CD4-positive, alpha-beta T cell treated with Interferon gamma for 1 hour (primary cell): ENCODE measurements at regions not wholly inside any gene's neighbourhood (a gene's known extent, or its start where the extent isn't known, plus 50 kb on each side); places are given as distances from the start of the nearest gene placed in this dataset.
"Not testable (repeated sequence)": the region's sequence is repeated elsewhere in the genome, so short reads cannot be mapped to it uniquely, and the experiment has no call there.

Source experiments
- DNase-seq: peaks from one replicate; pipeline ENCODE4 v3.0.0-alpha.2; 2020

DNA sequence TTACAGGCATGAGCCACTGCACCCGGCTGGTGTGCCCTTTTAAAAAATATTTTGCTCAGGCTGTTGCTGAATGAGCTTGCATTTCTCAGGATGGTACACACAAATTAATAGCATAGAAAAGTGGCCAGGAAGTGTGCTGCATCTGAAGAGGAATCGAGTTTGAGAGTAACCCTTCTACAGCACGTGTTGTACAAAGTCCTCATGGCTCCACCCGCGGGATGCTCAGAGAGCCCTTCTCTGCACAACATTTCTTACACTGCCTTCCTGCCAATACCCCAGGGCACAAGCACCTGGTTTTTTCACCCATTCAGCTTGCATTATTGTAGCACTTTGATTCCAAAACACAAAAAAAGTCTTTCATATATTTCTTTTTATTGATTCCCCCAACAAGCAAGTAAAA is 90.1 kb upstream of the NEDD4L start:
- no peak for DNase-seq

DNA sequence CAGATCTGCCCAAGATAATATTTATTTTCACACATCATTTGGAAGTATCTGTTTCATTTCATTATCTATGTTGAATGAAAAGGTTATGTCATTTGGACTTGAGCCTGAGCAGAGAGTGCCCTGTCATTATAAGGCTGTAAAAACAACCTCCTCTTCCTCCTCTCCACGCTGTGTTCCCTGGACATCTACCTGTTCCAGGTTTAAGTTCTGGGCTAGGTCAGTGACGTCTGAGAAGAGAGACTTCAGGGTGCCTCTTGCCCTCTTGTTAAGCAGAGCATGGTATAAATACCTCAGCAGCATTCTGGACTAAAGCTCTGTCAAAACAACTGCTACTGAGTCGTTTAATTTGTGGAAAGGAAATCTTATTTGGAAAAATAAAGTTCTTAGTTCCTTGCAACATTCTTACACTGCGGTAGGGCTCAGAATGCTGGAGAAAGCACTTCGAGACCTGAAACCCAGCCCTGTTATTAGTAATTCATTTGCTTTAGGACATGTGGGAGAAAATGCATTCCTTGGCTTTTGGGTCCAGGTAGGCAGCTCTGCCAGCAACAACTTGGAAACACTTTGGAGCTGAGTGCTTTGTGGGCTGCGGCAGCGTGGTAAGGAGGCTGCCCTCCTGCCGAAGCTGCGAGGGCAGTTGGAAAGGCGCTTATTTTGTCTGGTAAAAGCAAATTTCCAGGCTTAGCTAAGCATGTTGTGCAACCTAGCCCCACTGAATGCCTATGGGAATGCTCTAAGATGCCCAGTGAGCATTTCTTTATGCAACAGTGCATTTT is 91.8 kb upstream of the NEDD4L start:
- DNase-seq = no peak

DNA sequence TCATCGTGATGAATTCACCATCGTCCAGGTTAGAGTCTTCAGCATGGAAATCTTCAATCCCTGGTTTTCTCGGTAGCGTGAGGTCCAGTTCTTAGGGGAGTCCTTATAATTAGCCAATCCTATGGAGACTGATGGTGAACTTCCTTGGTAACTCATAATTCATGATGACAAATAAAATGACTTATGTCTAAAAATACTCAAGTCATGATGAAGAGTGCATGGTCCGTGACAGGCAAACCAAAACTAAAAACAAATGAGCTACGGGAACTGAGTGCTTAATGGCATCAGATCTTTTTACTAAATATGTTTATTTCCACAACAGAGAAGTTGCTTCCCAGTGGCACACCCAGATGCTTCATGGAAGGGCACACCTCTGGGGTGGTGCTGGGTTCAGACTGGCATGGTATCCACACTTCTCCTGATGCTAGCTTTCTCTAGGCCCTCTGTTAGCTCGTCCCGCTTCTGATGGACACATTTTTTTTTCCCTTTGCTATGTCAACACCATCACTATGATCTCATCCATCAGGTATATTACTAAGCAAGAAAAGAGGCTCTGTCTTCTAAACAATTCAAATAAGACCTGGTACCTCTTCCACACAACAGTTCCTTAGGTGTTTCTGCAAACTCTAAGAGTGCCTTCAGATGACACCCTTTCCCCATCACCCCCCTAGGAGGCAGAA is 92.8 kb upstream of the NEDD4L start:
- DNase-seq = no peak

DNA sequence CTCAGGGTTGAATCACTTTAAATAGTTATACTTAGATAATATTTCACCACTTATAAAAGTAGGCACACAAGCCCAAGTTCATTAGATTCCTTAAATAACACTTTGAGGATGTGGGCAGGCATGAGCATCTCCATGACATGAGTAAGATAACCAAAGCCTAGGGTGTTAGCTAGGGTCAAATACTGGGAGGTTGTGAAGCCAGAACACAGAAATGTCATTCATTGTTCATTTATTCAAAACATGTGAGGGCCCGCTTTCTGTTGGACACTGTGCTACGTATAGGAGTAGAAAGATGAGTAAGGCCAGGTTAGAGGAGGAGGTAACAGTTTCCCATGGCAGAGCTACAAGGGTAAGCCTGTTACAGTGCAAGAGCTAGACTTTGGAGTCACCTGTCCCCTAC is 93.5 kb upstream of the NEDD4L start:
- DNase-seq = no peak

DNA sequence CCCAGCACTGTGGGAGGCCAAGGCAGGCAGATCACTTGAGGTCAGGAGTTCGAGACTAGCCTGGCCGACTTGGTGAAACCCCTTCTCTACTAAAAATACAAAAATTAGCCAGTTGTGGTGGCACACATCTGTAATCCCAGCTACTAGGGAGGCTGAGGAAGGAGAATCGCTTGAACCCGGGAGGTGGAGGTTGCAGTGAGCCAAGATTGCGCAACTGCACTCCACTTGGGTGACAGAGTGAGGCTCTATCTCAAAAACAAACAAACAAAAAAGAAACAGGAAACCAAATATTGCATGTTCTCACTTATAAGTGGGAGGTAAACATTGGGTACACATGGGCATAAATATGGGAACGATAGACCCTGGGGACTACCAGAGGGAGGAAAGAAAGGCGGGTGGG is 94.7 kb upstream of the NEDD4L start:
- not testable (repeated sequence) for DNase-seq

DNA sequence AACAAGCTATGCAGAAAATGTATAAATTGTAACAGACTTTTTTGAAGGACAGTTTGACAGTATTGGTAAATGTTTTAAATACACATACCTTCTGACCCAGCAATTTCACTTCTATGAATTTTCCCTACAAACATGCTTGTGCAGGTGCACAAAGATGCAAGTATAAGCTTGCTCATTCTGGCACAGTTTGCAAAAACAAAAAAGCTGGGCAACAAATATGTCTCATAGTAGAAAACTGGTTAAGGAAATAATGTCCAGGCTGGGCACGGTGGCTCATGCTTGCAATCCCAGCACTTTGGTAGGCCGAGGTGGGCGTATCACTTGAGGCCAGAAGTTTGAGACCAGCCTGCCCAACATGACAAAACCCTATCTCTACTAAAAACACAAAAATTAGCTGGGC is 96.9 kb upstream of the NEDD4L start:
- no peak for DNase-seq

DNA sequence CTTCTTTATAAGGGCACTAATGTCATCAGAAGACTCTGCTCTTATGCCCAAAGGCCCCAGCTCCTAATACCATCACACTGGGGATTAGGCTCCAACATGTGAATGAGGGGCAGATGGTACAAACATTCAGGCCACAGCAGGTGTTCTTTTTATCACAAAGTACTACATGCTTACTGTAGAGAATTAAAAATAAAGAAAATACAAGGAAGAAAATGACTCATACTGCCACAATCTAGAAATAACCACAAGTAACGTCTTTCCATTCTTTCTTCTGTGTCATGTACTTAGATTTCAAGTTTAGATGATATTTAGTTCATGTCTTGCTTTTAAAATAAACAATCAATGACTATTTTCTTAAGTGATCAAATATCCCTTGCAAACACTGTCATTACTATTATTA is 100.3 kb upstream of the NEDD4L start:
- DNase-seq = no peak

DNA sequence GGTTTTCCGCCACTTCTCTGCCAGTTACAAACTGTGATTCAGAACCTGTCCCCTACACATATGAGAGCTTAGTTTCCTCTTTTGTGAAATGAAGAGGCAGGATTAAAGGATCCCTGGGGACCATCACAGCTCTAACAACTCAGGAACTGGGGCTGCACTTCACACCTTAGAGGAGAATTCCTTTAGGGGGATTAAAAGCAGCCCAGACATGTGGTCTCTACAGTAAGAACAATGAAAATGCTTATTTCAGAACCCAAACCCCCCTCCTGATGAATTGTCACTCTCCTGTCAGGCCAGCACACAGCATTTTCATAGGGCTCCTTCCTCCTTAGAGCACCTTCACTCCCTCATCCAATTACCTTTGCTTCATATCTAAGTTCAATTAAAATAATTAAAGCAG is 101.5 kb upstream of the NEDD4L start:
- DNase-seq = no peak

DNA sequence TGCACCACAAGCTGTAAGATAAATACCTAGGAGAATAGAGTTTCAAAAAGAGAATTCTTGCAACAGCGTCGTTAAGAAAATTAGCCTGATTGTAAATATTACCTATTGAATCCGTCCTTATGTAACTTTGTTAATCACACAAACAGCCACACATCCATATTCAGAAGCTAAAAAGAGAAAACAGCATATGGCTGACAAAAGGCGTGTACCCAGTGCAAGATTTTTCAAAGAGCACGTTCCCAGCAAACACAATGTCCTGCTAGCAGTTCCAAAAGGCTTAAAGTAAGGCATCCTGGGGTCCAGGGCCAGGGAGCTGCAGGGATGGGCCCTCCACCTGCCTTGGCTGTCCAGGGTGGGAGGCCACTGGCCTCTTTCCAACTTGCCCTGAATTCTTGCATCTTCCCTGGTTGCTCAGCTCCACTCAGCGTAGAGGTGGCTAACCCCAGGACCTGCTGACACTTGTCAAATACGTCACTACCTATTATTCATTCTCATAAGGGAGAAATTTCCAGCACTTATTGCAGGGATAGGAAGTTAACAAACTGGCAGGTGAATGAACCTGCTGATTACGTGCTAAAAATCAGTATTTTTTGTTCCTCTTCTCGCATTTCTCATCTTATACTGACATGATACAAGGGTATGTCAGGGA is 102.1 kb upstream of the NEDD4L start:
- DNase-seq = no peak

DNA sequence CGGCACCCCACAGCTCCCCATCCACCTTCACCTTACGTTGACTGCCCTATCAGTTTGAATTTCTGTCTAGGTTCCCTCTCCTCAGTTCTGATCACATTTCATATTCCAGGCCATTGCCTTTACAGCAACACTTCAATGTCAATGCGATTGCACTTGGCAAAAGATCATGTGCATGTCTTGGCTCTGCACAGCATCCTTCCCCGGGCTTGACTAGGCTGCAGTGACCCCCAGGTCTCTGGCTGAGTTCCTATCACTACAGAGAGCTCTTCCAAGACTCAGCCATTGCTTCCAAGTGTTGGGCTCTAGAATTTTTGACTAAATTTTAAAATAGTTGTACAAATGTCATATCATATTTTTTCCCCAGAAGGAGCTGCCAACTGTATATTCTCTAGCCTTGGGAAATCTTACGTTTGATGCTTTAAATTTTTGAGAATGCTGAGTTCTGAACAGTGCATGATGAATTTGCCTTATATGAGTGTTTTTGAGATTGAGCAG is 103.8 kb upstream of the NEDD4L start:
- DNase-seq = no peak

DNA sequence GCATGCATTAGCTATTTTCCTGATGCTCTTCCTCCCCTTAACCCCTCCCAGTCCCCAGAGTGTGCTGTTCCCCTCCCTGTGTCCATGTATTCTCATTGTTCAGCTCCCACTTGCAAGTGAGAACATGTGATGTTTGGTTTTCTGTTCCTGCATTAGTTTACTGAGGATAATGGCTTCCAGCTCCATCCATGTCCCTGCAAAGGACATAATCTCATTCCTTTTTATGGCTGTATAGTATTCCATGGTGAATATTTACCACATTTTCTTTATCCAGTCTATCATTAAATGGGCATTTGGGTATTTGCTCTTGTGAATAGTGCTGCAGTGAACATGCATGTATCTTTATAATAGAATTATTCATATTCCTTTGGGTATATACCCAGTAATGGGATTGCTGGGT is 109.7 kb upstream of the NEDD4L start:
- not testable (repeated sequence) for DNase-seq

DNA sequence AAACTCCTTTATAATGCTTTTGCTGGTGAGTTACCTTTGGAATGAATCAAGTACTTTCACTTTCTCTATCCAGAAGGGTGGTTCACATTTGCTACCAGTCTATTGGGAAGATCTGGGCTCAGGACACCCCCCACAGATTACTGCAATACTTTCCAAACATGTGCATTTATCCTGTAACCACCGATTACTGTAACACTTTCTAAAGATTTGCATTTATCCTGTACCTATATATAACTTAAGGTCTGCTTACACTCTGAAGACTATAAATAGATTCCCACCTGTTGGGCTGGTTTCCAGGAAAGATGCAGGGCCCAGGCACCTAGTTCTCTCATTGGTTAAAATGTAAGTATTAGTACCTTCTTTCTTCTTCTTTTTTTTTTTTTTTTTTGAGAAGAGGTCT is 113.0 kb upstream of the NEDD4L start:
- no peak for DNase-seq

DNA sequence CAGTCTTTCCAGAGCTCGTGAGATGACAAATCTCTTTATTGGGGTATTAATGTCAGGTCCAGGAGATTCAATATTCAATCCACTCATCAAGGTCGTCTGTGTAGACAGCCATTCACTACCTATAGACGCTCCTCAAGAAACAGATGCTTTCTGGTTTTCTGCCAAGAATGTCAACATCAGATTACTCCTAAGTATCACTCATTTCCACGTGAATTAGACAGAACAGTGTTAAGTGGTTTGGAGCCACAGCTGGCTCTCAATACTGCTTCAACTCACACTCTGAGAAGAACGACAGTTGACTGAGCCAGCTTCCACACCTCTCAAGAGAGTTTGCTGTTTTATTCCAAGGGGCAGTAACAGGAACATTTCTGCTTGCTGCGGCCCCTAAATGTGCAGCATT is 113.5 kb upstream of the NEDD4L start:
- DNase-seq = no peak

DNA sequence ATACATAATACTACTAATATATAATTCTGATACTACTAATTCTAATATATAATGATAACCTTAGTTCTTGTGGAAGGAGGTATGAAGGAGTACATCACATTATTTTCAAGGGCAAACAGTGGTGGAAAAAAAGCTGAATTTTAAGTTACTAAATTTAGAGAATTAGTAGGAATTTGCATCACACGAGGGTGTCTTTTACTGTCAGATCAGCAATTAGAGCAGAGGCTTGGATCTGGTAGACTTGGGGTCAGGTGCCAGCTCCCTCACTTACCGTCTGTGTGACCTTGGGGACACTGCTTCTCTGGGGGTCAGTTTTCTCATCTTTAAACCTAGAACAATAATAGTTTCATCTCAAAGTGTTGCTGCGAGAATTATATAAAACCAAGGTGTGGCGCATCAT is 114.1 kb upstream of the NEDD4L start:
- DNase-seq = no peak

DNA sequence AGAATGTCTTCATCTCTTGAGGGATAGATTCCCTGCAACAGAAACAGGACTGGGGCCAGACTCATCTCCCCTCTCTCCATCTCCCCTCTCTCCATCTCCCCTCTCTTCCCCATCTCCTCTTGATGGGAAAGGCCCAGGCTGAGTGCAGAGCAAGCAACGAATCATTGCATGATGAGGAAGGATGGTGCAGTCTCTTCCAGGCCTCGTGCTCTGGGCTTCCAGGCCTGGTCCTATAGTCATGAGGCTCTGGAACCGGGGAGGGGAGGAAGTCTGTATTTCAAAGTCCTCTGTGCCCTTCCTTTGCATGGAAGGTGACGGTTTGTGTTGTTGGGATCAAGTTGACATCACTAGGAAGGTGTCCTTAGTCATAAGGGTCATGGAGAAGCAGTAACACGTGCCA is 115.6 kb upstream of the NEDD4L start:
- DNase-seq = no peak

DNA sequence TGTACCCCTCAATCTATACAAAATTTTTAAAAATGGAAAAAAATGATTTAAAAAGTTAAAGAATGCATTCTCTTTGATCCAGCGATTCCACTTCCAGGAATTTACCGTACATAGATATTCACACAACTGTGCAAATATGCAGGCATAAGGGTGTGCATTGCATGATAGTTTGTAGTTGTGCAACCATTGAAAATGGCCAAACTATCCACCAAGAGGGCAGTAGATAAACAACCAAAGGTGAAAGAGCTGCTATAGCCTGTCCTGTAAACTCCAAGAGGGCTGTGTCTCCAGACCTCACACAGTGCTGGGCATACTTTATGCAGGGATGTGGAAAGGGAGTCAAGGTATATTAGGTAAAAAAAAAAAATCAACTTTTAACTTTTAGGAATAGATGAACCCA is 116.5 kb upstream of the NEDD4L start:
- DNase-seq = no peak

DNA sequence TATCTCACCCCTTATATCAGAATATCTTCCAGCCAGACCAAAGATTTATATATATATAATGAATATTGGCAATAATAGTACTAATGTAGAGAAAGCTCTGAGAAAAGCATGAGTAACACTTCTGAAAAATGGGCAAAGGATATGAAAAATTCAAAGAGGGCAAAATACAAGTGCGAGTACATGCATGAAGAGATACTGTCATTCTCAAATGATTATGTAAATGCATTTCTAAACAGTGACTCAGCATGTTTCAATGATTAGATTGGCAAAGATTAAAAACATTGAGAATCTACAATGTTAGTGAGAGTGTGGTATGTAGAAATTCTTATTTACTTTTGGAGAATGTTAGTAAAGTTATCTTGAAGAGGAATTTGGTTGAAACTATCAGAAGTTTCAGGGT is 118.3 kb upstream of the NEDD4L start:
- DNase-seq = no peak

DNA sequence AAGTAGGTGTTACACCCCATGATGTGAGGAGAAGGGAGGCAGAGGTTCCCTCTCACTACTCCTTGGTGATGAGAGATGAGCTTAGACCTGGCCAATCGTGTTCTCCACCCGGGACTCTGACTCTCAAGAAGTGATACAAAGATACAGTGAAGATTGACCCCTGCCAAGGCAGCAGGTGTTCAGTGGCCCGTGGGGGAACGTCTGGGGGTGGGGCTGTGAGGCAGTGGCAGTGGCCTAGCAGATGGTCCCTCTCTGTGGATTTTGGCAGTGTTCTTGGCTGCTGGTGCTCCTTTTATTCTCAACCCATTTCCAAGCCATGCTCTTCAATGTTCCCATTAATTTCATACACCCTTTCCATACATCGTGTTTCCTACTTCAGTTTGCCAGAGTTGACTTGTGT is 120.4 kb upstream of the NEDD4L start:
- no peak for DNase-seq

DNA sequence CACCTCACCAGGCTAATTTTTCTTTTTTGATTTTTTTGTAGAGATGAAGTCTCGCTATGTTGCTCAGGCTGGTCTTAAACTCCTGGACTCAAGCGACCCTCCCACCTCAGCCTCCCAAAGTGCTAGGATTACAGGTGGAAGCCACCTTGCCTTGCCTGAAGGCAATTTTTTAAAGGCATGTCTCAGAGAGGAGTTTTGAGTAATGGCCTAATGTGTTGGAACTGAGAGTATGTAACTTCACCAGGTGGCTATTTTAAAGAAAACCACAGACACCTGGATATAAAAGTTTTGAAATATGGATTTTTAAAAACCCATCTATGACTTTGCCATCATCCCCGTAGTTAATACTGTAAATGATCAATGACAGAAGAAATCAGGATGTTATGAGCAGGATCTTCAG is 119.8 kb upstream of the ATP8B1 start:
- DNase-seq = no peak

DNA sequence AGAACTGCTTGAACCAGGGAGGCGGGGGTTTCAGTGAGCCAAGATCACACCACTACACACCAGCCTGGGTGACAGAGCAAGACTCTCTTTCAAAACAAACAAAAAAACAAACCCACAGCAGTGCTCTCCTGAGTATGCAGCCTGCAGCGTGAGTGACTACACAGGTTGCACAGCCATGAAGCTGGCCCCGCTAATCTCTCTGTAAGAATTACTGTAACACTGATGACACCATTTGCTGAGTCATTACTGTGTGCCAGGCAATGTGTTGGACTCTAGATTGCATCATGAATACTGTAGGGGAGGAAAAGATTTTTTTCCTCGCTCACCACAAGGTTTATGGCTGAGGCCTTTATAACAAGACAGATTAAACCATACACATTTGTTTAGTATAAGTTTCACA is 118.6 kb upstream of the ATP8B1 start:
- no peak for DNase-seq

DNA sequence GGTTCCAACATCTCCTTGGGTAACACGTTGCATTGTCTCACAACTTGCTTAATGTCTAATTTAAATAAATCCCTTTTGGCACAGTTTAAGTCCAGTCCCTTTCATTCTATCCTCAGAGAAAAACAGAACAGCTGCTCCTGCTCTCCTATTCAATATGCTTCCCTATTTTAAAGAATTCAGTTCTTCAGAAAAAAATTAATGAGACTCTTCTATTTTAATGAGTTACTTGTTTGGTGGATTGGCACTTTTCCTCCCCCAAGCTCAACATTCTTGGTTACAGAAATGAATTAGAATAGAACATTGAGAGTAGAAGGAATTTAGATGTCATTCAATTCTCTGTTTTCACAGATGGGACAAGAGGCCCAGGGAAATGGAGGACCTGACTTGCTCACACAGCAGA is 116.9 kb upstream of the ATP8B1 start:
- DNase-seq = no peak

DNA sequence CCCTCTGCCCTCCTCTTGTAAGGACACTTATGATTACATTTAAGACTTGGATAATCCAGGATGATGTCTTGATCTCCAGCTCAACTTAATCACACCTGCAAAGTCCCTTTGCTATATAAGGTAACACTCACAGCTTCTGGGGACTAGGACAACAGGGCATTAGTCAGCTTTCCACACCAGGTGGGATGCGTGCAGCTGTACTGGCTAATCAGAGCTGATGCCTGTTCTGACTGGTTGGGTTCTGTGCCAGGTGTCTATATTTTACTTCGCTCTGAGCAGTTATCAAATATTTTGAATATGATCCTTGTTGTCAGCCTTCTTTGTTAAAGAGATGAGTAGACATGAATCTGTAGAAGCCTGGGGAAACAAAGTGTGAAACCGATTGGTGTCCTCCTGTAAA is 115.5 kb upstream of the ATP8B1 start:
- no peak for DNase-seq

DNA sequence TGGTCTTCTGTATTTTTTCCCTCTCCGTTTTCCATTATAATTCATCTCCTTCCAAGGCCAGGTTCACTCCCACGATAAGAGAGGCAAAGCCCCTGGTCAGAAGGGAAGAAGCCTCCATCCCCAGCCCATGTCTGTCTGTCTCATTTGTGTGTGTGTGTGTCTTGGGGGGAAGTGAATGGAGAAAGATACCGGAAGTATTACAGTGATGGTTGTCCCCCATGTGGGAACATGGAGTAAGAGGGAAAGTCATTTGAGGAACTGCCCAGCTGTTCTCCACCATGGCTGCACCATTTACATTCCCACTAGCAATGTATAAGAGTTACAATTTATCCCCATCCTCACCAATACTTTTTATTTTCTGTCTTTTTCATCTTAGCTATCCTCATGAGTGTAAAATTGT is 113.6 kb upstream of the ATP8B1 start:
- DNase-seq = no peak

DNA sequence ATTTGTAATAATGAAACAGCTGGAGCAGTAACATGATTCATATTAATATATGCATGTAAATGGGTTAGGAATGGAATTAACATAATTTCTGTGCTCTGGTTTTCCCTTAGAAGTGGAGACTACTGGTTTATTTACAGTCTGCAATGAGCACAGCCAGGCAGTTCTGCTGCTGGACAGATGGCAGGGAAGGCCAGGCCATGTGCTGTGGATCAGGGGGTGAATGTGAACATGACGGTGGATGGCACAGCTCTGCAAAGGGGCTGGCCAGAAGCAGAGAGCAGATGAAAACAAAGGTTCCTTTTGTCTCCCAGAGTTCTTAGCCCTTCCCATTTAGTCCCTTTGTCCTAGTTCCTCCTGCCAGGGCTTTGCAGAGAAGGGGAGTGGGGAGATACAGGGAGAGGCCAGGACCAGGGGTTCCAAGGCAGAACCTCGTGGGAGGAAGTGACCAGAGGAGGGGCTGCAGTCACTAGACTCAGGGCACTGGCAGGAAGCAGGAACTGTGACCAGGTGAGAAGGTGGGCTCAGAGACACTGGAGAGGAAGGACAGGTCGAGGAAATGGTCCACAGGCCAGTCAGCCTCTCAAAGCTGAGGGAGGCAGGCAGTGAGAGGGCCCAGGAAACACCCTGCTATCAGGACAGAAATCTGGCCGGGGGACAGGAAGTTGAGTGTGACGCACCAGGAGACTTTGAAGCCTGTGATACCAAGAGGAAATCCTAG is 112.9 kb upstream of the ATP8B1 start:
- no peak for DNase-seq
